Adrenal gland (tissue), 9 donors: ENCODE measurements at regions not wholly inside any gene's neighbourhood (a gene's known extent, or its start where the extent isn't known, plus 50 kb on each side); places are given as distances from the start of the nearest gene placed in this dataset.

Source experiments
- DNase-seq, 7 donors: peaks; one replicate each; pipeline ENCODE4 v3.0.0-alpha.2; 2019 to 2020
- H3K27ac ChIP-seq, 5 donors: fragments of 200-600 bp; sonication (generic) in 4 of 5; 1 replicate in 3 of 5; 2 replicates in 2 of 5; pipeline versions ENCODE4 v1.5.1 to v1.8.0; 2016 to 2020; ENCODE audit warnings: mild to moderate bottlenecking in 1 of 5
- H3K27me3 ChIP-seq: fragments of 200-600 bp; 2 replicates; pipeline ENCODE4 v1.8.0; 2021
- H3K36me3 ChIP-seq, 2 donors: fragments of 200-600 bp; replicated peaks in 1 of 2; 1 replicate in 1 of 2; 2 replicates in 1 of 2; pipeline versions ENCODE4 v1.5.1 to v1.8.0; 2018 to 2022
- H3K4me1 ChIP-seq, 2 donors: fragments of 200-600 bp; replicated peaks in 1 of 2; 1 replicate in 1 of 2; 2 replicates in 1 of 2; pipeline versions ENCODE4 v1.5.1 to v1.8.0; 2018 to 2021
- H3K4me3 ChIP-seq, 4 donors: fragments of 200-600 bp; sonication (generic) in 3 of 4; one replicate each; pipeline ENCODE4 v1.5.1; 2016 to 2018
- H3K9me3 ChIP-seq, 3 donors: fragments of 200-600 bp; sonication (generic) in 1 of 3; replicated peaks in 1 of 3; 1 replicate in 2 of 3; 2 replicates in 1 of 3; pipeline versions ENCODE4 v1.5.1 to v1.8.0; 2016 to 2021
- POLR2A ChIP-seq, 2 donors: fragments of 450-650 bp; IDR thresholded peaks; one replicate each; pipeline ENCODE4 v1.6.1; 2017; ENCODE audit warnings: antibody characterized with exemption in 2 of 2, mild to moderate bottlenecking in 2 of 2, moderate library complexity in 1 of 2
- WGBS, 4 donors: extraction: QIAGEN DNeasy Blood & Tissue Kit in 2 of 4; methylation state at CpG; one replicate each; pipeline versions ENCODE4 v1.1.5 to v1.1.7; 2013 to 2017; 5-methylcytosine and 5-hydroxymethylcytosine counted together
- intact Hi-C, 2 donors: fragments of 100-400 bp; cut with DNase I; formaldehyde crosslinking; loops; one replicate each; pipeline versions ENCODE4 v1.14.1 to v1.15.0; 2022 to 2023
- TF ChIP-seq, protein P1 (sequence below), 6 experiments: fragments of 450-650 bp in 4 of 6; fragments of 200-600 bp in 2 of 6; sonication (generic) in 1 of 6; IDR thresholded peaks; 1 replicate in 5 of 6; 2 replicates in 1 of 6; pipeline versions ENCODE4 v1.5.1 to v1.8.0; 2016 to 2021; ENCODE audit warnings: antibody characterized with exemption in 6 of 6, mild to moderate bottlenecking in 2 of 6, moderate library complexity in 1 of 6
- donor health status: healthy with polysubstance abuse.
- donor health status: Bipolar disorder and iron deficiency.
- donor health status: DM: yes; HTN: yes; CAD: no.
- donor health status: DM: no; HTN: no; CAD: no.
- donor health status: DM: no; HTN: no; CAD: no.

GRCh38 chr2:70385204-70385603 lies 83.3 kb upstream of the FAM136A start:
- H3K4me3 ChIP-seq = no peak overlapping the region
- no peak for TF ChIP-seq POLR2A (IDR thresholded peaks at IDR 0.05)
- TF ChIP-seq, protein P1, sequence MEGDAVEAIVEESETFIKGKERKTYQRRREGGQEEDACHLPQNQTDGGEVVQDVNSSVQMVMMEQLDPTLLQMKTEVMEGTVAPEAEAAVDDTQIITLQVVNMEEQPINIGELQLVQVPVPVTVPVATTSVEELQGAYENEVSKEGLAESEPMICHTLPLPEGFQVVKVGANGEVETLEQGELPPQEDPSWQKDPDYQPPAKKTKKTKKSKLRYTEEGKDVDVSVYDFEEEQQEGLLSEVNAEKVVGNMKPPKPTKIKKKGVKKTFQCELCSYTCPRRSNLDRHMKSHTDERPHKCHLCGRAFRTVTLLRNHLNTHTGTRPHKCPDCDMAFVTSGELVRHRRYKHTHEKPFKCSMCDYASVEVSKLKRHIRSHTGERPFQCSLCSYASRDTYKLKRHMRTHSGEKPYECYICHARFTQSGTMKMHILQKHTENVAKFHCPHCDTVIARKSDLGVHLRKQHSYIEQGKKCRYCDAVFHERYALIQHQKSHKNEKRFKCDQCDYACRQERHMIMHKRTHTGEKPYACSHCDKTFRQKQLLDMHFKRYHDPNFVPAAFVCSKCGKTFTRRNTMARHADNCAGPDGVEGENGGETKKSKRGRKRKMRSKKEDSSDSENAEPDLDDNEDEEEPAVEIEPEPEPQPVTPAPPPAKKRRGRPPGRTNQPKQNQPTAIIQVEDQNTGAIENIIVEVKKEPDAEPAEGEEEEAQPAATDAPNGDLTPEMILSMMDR (IDR thresholded peaks at IDR 0.05) = no peak
- H3K27me3 ChIP-seq = no peaks in the 10 kb centered on the region
- H3K4me1 ChIP-seq = no peaks in the 10 kb centered on the region
- H3K9me3 ChIP-seq = no peaks in the 10 kb centered on the region
- 54 to 67% (median 61%) methylated on average over 2 of the region's 2 CpGs for WGBS, 4 donors
- no peaks in the 10 kb centered on the region for H3K36me3 ChIP-seq
- no peak overlapping the region for H3K27ac ChIP-seq
- DNase-seq = no peak
- intact Hi-C loops = no loop called here

- Histone ChIP-seq H3K36me3 (no peaks in the 10 kb centered on the region), H3K27me3 (no peaks in the 10 kb centered on the region), H3K4me3 (no peak overlapping the region), H3K27ac (no peak overlapping the region), H3K9me3 (no peaks in the 10 kb centered on the region), H3K4me1 (no peaks in the 10 kb centered on the region)
- no peak for DNase-seq
- TF ChIP-seq, protein P1 (IDR thresholded peaks at IDR 0.05) = no peak
- no peak for TF ChIP-seq POLR2A (IDR thresholded peaks at IDR 0.05)
- 36 to 47% (median 41%) methylated on average over 5 to 6 of the region's 6 CpGs for WGBS, 4 donors
- intact Hi-C loops = no loop called here
These were observed 80.0 kb upstream of the FAM136A start for GRCh38 chr2:70381821-70382220.

GRCh38 chr2:70381235-70381634 lies 79.4 kb upstream of the FAM136A start:
- no peak for TF ChIP-seq POLR2A (IDR thresholded peaks at IDR 0.05)
- TF ChIP-seq, protein P1 (IDR thresholded peaks at IDR 0.05) = no peak
- 29 to 100% (median 50%) methylated on average over 1 of the region's 1 CpG for WGBS, 4 donors
- no peak overlapping the region for H3K27ac ChIP-seq
- no peaks in the 10 kb centered on the region for H3K36me3 ChIP-seq
- no peaks in the 10 kb centered on the region for H3K9me3 ChIP-seq
- no peaks in the 10 kb centered on the region for H3K4me1 ChIP-seq
- H3K27me3 ChIP-seq = no peaks in the 10 kb centered on the region
- H3K4me3 ChIP-seq = no peak overlapping the region
- DNase-seq = no peak
- intact Hi-C loops = no loop called here

GRCh38 chr2:70380621-70381020 lies 78.8 kb upstream of the FAM136A start:
- TF ChIP-seq, protein P1 (IDR thresholded peaks at IDR 0.05) = no peak
- TF ChIP-seq POLR2A (IDR thresholded peaks at IDR 0.05) = no peak
- Histone ChIP-seq H3K27me3 (no peaks in the 10 kb centered on the region), H3K4me3 (no peak overlapping the region), H3K27ac (no peak overlapping the region), H3K36me3 (no peaks in the 10 kb centered on the region), H3K9me3 (no peaks in the 10 kb centered on the region), H3K4me1 (no peaks in the 10 kb centered on the region)
- no peak for DNase-seq
- intact Hi-C loops = no loop called here
- 71 to 89% (median 74%) methylated on average over 4 of the region's 4 CpGs for WGBS, 4 donors
